ENCODE measurements at regions not wholly inside any gene's neighbourhood (a gene's known extent, or its start where the extent isn't known, plus 50 kb on each side); places are given as distances from the start of the nearest gene placed in this dataset.

GRCh38 chr3:177735431-177735830 lies 538.1 kb upstream of the TBL1XR1 start:
- no peaks in the 10 kb centered on the region for H3K36me3 ChIP-seq
- H3K27ac ChIP-seq (replicated peaks in 1 of 4), result no peak overlapping the region
- H3K4me3 ChIP-seq, result no peak overlapping the region
- H3K9me3 ChIP-seq, result no peaks in the 10 kb centered on the region
- WGBS, result 76% methylated on average over 2 of the region's 2 CpGs
- TF ChIP-seq CTCF (IDR thresholded peaks at IDR 0.05) (no peak), EP300 (IDR thresholded peaks at IDR 0.05) (no peak), POLR2AphosphoS5 (IDR thresholded peaks at IDR 0.05) (no peak), POLR2A (IDR thresholded peaks at IDR 0.05; ENCODE audit: low read depth) (no peak)
- H3K27me3 ChIP-seq, result no peaks in the 10 kb centered on the region
- intact Hi-C loops (cut with DNase I), result no loop called here
- DNase-seq (ENCODE audit: extremely low spot score), result no peak
- peaks cover under 1 to 5% (median 1%) of the 10 kb centered on the region in 4 donors for H3K4me1 ChIP-seq

- no peak for TF ChIP-seq CTCF (IDR thresholded peaks at IDR 0.05)
- no peak for TF ChIP-seq POLR2AphosphoS5 (IDR thresholded peaks at IDR 0.05)
- no peak for TF ChIP-seq EP300 (IDR thresholded peaks at IDR 0.05)
- TF ChIP-seq POLR2A (IDR thresholded peaks at IDR 0.05; ENCODE audit: low read depth), result no peak
- DNase-seq (ENCODE audit: extremely low spot score), result no peak
- Histone ChIP-seq H3K27me3 (no peaks in the 10 kb centered on the region), H3K27ac (replicated peaks in 1 of 4) (no peak overlapping the region), H3K9me3 (no peaks in the 10 kb centered on the region), H3K36me3 (no peaks in the 10 kb centered on the region), H3K4me1 (peaks cover 0 to 8% (median 0%) of the 10 kb centered on the region in 4 donors), H3K4me3 (no peak overlapping the region)
- intact Hi-C loops (cut with DNase I), result no loop called here
- 97% methylated on average over 5 of the region's 5 CpGs for WGBS
These were observed 542.2 kb upstream of the TBL1XR1 start for GRCh38 chr3:177739461-177739860.

GRCh38 chr3:177740254-177740653 lies 543.0 kb upstream of the TBL1XR1 start:
- no peaks in the 10 kb centered on the region for H3K36me3 ChIP-seq
- intact Hi-C loops (cut with DNase I), result no loop called here
- H3K4me3 ChIP-seq, result no peak overlapping the region
- 69% methylated on average over 3 of the region's 3 CpGs for WGBS
- H3K27ac ChIP-seq (replicated peaks in 1 of 4), result no peak overlapping the region
- no peaks in the 10 kb centered on the region for H3K27me3 ChIP-seq
- TF ChIP-seq POLR2AphosphoS5 (IDR thresholded peaks at IDR 0.05) (no peak), POLR2A (IDR thresholded peaks at IDR 0.05; ENCODE audit: low read depth) (no peak), EP300 (IDR thresholded peaks at IDR 0.05) (no peak), CTCF (IDR thresholded peaks at IDR 0.05) (no peak)
- peaks cover 0 to 8% (median 0%) of the 10 kb centered on the region in 4 donors for H3K4me1 ChIP-seq
- H3K9me3 ChIP-seq, result no peaks in the 10 kb centered on the region
- DNase-seq (ENCODE audit: extremely low spot score), result no peak

GRCh38 chr3:177742273-177742672 lies 545.0 kb upstream of the TBL1XR1 start:
- Histone ChIP-seq H3K9me3 (no peaks in the 10 kb centered on the region), H3K36me3 (no peaks in the 10 kb centered on the region), H3K4me1 (peaks cover 7 to 11% (median 8%) of the 10 kb centered on the region in 4 donors), H3K4me3 (no peak overlapping the region), H3K27me3 (no peaks in the 10 kb centered on the region), H3K27ac (replicated peaks in 1 of 4) (no peak overlapping the region)
- intact Hi-C loops (cut with DNase I), result no loop called here
- TF ChIP-seq POLR2A (IDR thresholded peaks at IDR 0.05; ENCODE audit: low read depth), result no peak
- TF ChIP-seq POLR2AphosphoS5 (IDR thresholded peaks at IDR 0.05), result no peak
- no peak for TF ChIP-seq EP300 (IDR thresholded peaks at IDR 0.05)
- TF ChIP-seq CTCF (IDR thresholded peaks at IDR 0.05), result no peak
- WGBS, result 94% methylated on average over 4 of the region's 4 CpGs
- DNase-seq (ENCODE audit: extremely low spot score), result no peak

GRCh38 chr3:177743173-177743890 lies 546.0 kb upstream of the TBL1XR1 start:
- 84% methylated on average over 3 of the region's 3 CpGs for WGBS
- no peak for DNase-seq (ENCODE audit: extremely low spot score)
- TF ChIP-seq CTCF (IDR thresholded peaks at IDR 0.05) (no peak), POLR2AphosphoS5 (IDR thresholded peaks at IDR 0.05) (no peak), POLR2A (IDR thresholded peaks at IDR 0.05; ENCODE audit: low read depth) (no peak), EP300 (IDR thresholded peaks at IDR 0.05) (no peak)
- Histone ChIP-seq H3K4me1 (peaks cover 7 to 11% (median 8%) of the 10 kb centered on the region in 4 donors), H3K27ac (replicated peaks in 1 of 4) (no peak overlapping the region), H3K9me3 (no peaks in the 10 kb centered on the region), H3K4me3 (no peak overlapping the region), H3K27me3 (no peaks in the 10 kb centered on the region), H3K36me3 (no peaks in the 10 kb centered on the region)
- intact Hi-C loops (cut with DNase I), result no loop called here
